ENCODE measurements at regions not wholly inside any gene's neighbourhood (a gene's known extent, or its start where the extent isn't known, plus 50 kb on each side); places are given as distances from the start of the nearest gene placed in this dataset.
A peak's percentile ranks its signal among the peaks of the same experiment; 100 is the strongest.

- Histone ChIP-seq H3K4me1 (no peaks in the 10 kb centered on the region), H3K79me2 (no peaks in the 10 kb centered on the region), H3K27ac (no peak overlapping the region), H2AFZ (no peak overlapping the region), H3K36me3 (ENCODE audit: control insufficient read depth, insufficient read depth, low read length) (no peaks in the 10 kb centered on the region), H3K9me3 (ENCODE audit: control insufficient read depth, low read length) (no peaks in the 10 kb centered on the region), H3K4me3 (ENCODE audit: low read depth, low read length) (no peak overlapping the region), H3K27me3 (ENCODE audit: control insufficient read depth, insufficient read depth, low read length) (no peaks in the 10 kb centered on the region), H3K9ac (no peak overlapping the region), H3K4me2 (ENCODE audit: low read length) (no peak overlapping the region)
- TF ChIP-seq CTCF (IDR thresholded peaks at IDR 0.05): no peak
These were observed 87.4 kb upstream of the MID1 start for GRCh38 chrX:10707773-10708172.

- TF ChIP-seq CTCF (IDR thresholded peaks at IDR 0.05): no peak
- Histone ChIP-seq H3K27me3 (ENCODE audit: control insufficient read depth, insufficient read depth, low read length) (no peaks in the 10 kb centered on the region), H3K4me2 (ENCODE audit: low read length) (no peak overlapping the region), H3K27ac (peak overlapping the region; percentile 49), H3K79me2 (no peaks in the 10 kb centered on the region), H3K9me3 (ENCODE audit: control insufficient read depth, low read length) (no peaks in the 10 kb centered on the region), H3K36me3 (ENCODE audit: control insufficient read depth, insufficient read depth, low read length) (no peaks in the 10 kb centered on the region), H2AFZ (no peak overlapping the region), H3K4me1 (no peaks in the 10 kb centered on the region), H3K9ac (no peak overlapping the region), H3K4me3 (ENCODE audit: low read depth, low read length) (no peak overlapping the region)
These were observed 88.9 kb upstream of the MID1 start for GRCh38 chrX:10709276-10709675.

- no peaks in the 10 kb centered on the region for H3K79me2 ChIP-seq
- H3K4me2 ChIP-seq (ENCODE audit: low read length): no peak overlapping the region
- H3K36me3 ChIP-seq (ENCODE audit: control insufficient read depth, insufficient read depth, low read length): no peaks in the 10 kb centered on the region
- no peaks in the 10 kb centered on the region for H3K4me1 ChIP-seq
- H2AFZ ChIP-seq: no peak overlapping the region
- TF ChIP-seq CTCF (IDR thresholded peaks at IDR 0.05): no peak
- no peaks in the 10 kb centered on the region for H3K9me3 ChIP-seq (ENCODE audit: control insufficient read depth, low read length)
- H3K27me3 ChIP-seq (ENCODE audit: control insufficient read depth, insufficient read depth, low read length): no peaks in the 10 kb centered on the region
- H3K27ac ChIP-seq: no peak overlapping the region
- no peak overlapping the region for H3K4me3 ChIP-seq (ENCODE audit: low read depth, low read length)
- no peak overlapping the region for H3K9ac ChIP-seq
These were observed 94.1 kb upstream of the MID1 start for GRCh38 chrX:10714531-10714930.

- no peaks in the 10 kb centered on the region for H3K4me1 ChIP-seq
- no peaks in the 10 kb centered on the region for H3K36me3 ChIP-seq (ENCODE audit: control insufficient read depth, insufficient read depth, low read length)
- no peaks in the 10 kb centered on the region for H3K9me3 ChIP-seq (ENCODE audit: control insufficient read depth, low read length)
- H3K27me3 ChIP-seq (ENCODE audit: control insufficient read depth, insufficient read depth, low read length): no peaks in the 10 kb centered on the region
- H3K27ac ChIP-seq: no peak overlapping the region
- H3K4me3 ChIP-seq (ENCODE audit: low read depth, low read length): no peak overlapping the region
- no peak overlapping the region for H2AFZ ChIP-seq
- no peaks in the 10 kb centered on the region for H3K79me2 ChIP-seq
- TF ChIP-seq CTCF (IDR thresholded peaks at IDR 0.05): peak; percentile 63
- no peak overlapping the region for H3K4me2 ChIP-seq (ENCODE audit: low read length)
- H3K9ac ChIP-seq: no peak overlapping the region
These were observed 102.5 kb upstream of the MID1 start for GRCh38 chrX:10722851-10723250.

- Histone ChIP-seq H3K36me3 (ENCODE audit: control insufficient read depth, insufficient read depth, low read length) (no peaks in the 10 kb centered on the region), H3K9ac (no peak overlapping the region), H3K9me3 (ENCODE audit: control insufficient read depth, low read length) (no peaks in the 10 kb centered on the region), H3K4me1 (no peaks in the 10 kb centered on the region), H3K27me3 (ENCODE audit: control insufficient read depth, insufficient read depth, low read length) (no peaks in the 10 kb centered on the region), H3K4me3 (ENCODE audit: low read depth, low read length) (no peak overlapping the region), H3K4me2 (ENCODE audit: low read length) (no peak overlapping the region), H3K27ac (no peak overlapping the region), H3K79me2 (no peaks in the 10 kb centered on the region), H2AFZ (no peak overlapping the region)
- TF ChIP-seq CTCF (IDR thresholded peaks at IDR 0.05): no peak
These were observed 104.7 kb upstream of the MID1 start for GRCh38 chrX:10725071-10725470.
